GM23338 (cell line): ENCODE measurements at regions not wholly inside any gene's neighbourhood (a gene's known extent, or its start where the extent isn't known, plus 50 kb on each side); places are given as distances from the start of the nearest gene placed in this dataset.

Source experiments
- ATAC-seq: fragments of 200-7000 bp; cut with Tn5 transposase; 3 replicates; pipeline ENCODE4 v1.9.1; 2020
- DNase-seq: peaks from one replicate; pipeline ENCODE4 v3.0.0-alpha.2; 2015; ENCODE audit warnings: low spot score
- H2AFZ ChIP-seq: fragments of 200-600 bp; sonication (generic); 2 replicates; pipeline ENCODE4 v1.8.0; 2016; ENCODE audit warnings: antibody characterized with exemption, mild to moderate bottlenecking, moderate library complexity
- H3F3A ChIP-seq: fragments of 200-600 bp; sonication (generic); replicated peaks from 2 replicates; pipeline ENCODE4 v1.8.0; 2017; ENCODE audit warnings: antibody characterized with exemption, mixed run types, low read depth
- H3K27ac ChIP-seq: fragments of 200-600 bp; sonication (generic); 2 replicates; pipeline ENCODE4 v1.6.1; 2016; ENCODE audit warnings: low read depth
- H3K27me3 ChIP-seq: fragments of 200-600 bp; sonication (generic); 2 replicates; pipeline ENCODE4 v1.8.0; 2016; ENCODE audit warnings: mild to moderate bottlenecking, mixed run types, moderate library complexity; ENCODE audit not compliant: insufficient read depth
- H3K36me3 ChIP-seq: fragments of 200-600 bp; sonication (generic); 2 replicates; pipeline ENCODE4 v1.8.0; 2016; ENCODE audit warnings: mild to moderate bottlenecking; ENCODE audit not compliant: insufficient read depth
- H3K4me1 ChIP-seq: fragments of 200-600 bp; sonication (generic); 2 replicates; pipeline ENCODE4 v1.8.0; 2016; ENCODE audit warnings: mild to moderate bottlenecking, moderate library complexity; ENCODE audit not compliant: insufficient read depth
- H3K4me2 ChIP-seq: fragments of 200-600 bp; sonication (generic); 2 replicates; pipeline ENCODE4 v1.7.1; 2017; ENCODE audit warnings: mixed run types
- H3K4me3 ChIP-seq: fragments of 200-600 bp; sonication (generic); 2 replicates; pipeline ENCODE4 v1.6.1; 2016; ENCODE audit warnings: mixed run types
- H3K79me2 ChIP-seq: fragments of 200-600 bp; sonication (generic); replicated peaks from 2 replicates; pipeline ENCODE4 v1.8.0; 2017; ENCODE audit warnings: mild to moderate bottlenecking; ENCODE audit not compliant: insufficient read depth
- H3K9me2 ChIP-seq: fragments of 200-600 bp; sonication (generic); 2 replicates; pipeline ENCODE4 v1.8.0; 2017; ENCODE audit not compliant: insufficient read depth
- H4K20me1 ChIP-seq: fragments of 200-600 bp; sonication (generic); replicated peaks from 2 replicates; pipeline ENCODE4 v1.8.0; 2017; ENCODE audit warnings: mild to moderate bottlenecking; ENCODE audit not compliant: insufficient read depth
- H3K27ac Mint-ChIP-seq: 2 replicates; pipeline ENCODE4 v1.8.0; 2020; ENCODE audit warnings: inconsistent platforms, mild to moderate bottlenecking, moderate library complexity, mixed read lengths
- H3K27me3 Mint-ChIP-seq: 3 replicates; pipeline ENCODE4 v1.8.0; 2022; ENCODE audit warnings: low read depth, mild to moderate bottlenecking, moderate library complexity, mixed read lengths, inconsistent platforms; ENCODE audit not compliant: insufficient read depth, poor library complexity
- H3K36me3 Mint-ChIP-seq: 3 replicates; pipeline ENCODE4 v1.8.0; 2021; ENCODE audit warnings: low read depth, mild to moderate bottlenecking, inconsistent platforms, moderate library complexity, mixed read lengths
- H3K4me1 Mint-ChIP-seq: 3 replicates; pipeline ENCODE4 v1.8.0; 2020; ENCODE audit warnings: mild to moderate bottlenecking, inconsistent platforms, mixed read lengths
- H3K4me3 Mint-ChIP-seq: 3 replicates; pipeline ENCODE4 v1.8.0; 2021; ENCODE audit warnings: moderate library complexity, mild to moderate bottlenecking, inconsistent platforms, mixed read lengths
- H3K9me3 Mint-ChIP-seq: 3 replicates; pipeline ENCODE4 v1.8.0; 2020; ENCODE audit warnings: moderate library complexity, mild to moderate bottlenecking, inconsistent platforms, mixed read lengths
- CREB1 ChIP-seq: fragments of 250-450 bp; sonication (Bioruptor Pico); IDR thresholded peaks from 2 replicates; pipeline ENCODE4 v1.5.0; 2020; ENCODE audit warnings: low read depth, mild to moderate bottlenecking, moderate library complexity
- CTCF ChIP-seq, 2 experiments: fragments of 200-600 bp in 1 of 2; sonication (generic) in 1 of 2; conservative IDR thresholded peaks; 2 replicates each; pipeline versions ENCODE4 v1.5.1 to v1.6.1; 2016 to 2017; ENCODE audit warnings: antibody characterized with exemption in 2 of 2, low read depth in 2 of 2, mild to moderate bottlenecking in 2 of 2, moderate library complexity in 1 of 2
- ETS1 ChIP-seq: IDR thresholded peaks from 2 replicates; pipeline ENCODE4 v1.6.1; 2016; ENCODE audit warnings: antibody characterized with exemption
- EZH2 ChIP-seq: fragments of 200-600 bp; sonication (generic); IDR thresholded peaks from one replicate; pipeline ENCODE4 v1.8.0; 2017; ENCODE audit warnings: antibody characterized with exemption, mild to moderate bottlenecking, low read depth; ENCODE audit not compliant: unreplicated experiment
- EZH2phosphoT487 ChIP-seq: fragments of 200-600 bp; sonication (generic); IDR thresholded peaks from one replicate; pipeline ENCODE4 v1.8.1; 2018; ENCODE audit warnings: antibody characterized with exemption; ENCODE audit not compliant: unreplicated experiment
- JUNB ChIP-seq: IDR thresholded peaks from one replicate; pipeline ENCODE4 v1.6.1; 2016; ENCODE audit warnings: antibody characterized with exemption; ENCODE audit not compliant: unreplicated experiment
- NANOG ChIP-seq: IDR thresholded peaks from 2 replicates; pipeline ENCODE4 v1.6.1; 2016; ENCODE audit warnings: antibody characterized with exemption, borderline replicate concordance
- POLR2AphosphoS5 ChIP-seq: IDR thresholded peaks from 2 replicates; pipeline ENCODE4 v1.6.1; 2016; ENCODE audit warnings: antibody characterized with exemption, low read depth
- REST ChIP-seq: IDR thresholded peaks from one replicate; pipeline ENCODE4 v1.6.1; 2018; ENCODE audit warnings: antibody characterized with exemption; ENCODE audit not compliant: unreplicated experiment
- STAT1 ChIP-seq: IDR thresholded peaks from one replicate; pipeline ENCODE4 v1.6.1; 2016; ENCODE audit warnings: antibody characterized with exemption; ENCODE audit not compliant: unreplicated experiment
- ZNF114 ChIP-seq: fragments of 250-450 bp; sonication (Bioruptor Pico); IDR thresholded peaks from 2 replicates; pipeline ENCODE4 v1.5.0; 2020; ENCODE audit warnings: mild to moderate bottlenecking, moderate library complexity
- ZNF331 ChIP-seq: fragments of 250-450 bp; sonication (Bioruptor Pico); IDR thresholded peaks from 2 replicates; pipeline ENCODE4 v1.5.0; 2020; ENCODE audit warnings: low read depth, mild to moderate bottlenecking, moderate library complexity
- ZNF462 ChIP-seq: fragments of 250-450 bp; sonication (Bioruptor Pico); IDR thresholded peaks from 2 replicates; pipeline ENCODE4 v1.5.0; 2020; ENCODE audit warnings: mild to moderate bottlenecking, moderate library complexity

- Histone ChIP-seq H4K20me1 (no peaks in the 10 kb centered on the region), H3K79me2 (no peaks in the 10 kb centered on the region), H3K27me3 (peaks cover 17% of the 10 kb centered on the region), H3K27ac (no peak overlapping the region), H3K4me1 (peaks cover 43% of the 10 kb centered on the region), H3K9me2 (no peaks in the 10 kb centered on the region), H2AFZ (no peak overlapping the region), H3K4me3 (peak overlapping the region; percentile 10; the same call in 1 of the 2 replicates), H3F3A (no peaks in the 10 kb centered on the region), H3K4me2 (peak overlapping the region; percentile 53), H3K36me3 (no peaks in the 10 kb centered on the region)
- Mint-ChIP-seq H3K9me3 (peaks cover 6% of the 10 kb centered on the region; the same call in 1 of the 3 replicates), H3K27me3 (peaks cover 9% of the 10 kb centered on the region), H3K4me3 (no peak overlapping the region), H3K4me1 (peaks cover 44% of the 10 kb centered on the region), H3K27ac (no peak overlapping the region), H3K36me3 (peaks cover 3% of the 10 kb centered on the region; the same call in 1 of the 3 replicates)
- TF ChIP-seq NANOG (no peak), EZH2phosphoT487 (no peak), STAT1 (no peak), REST (no peak), ZNF462 (CRISPR knock-in tag) (no peak), ETS1 (no peak), ZNF114 (no peak), POLR2AphosphoS5 (no peak), ZNF331 (CRISPR knock-in tag) (no peak), CTCF (conservative IDR thresholded peaks at IDR 0.05; ENCODE audit: low read depth in 2 of 2) (no peak), CREB1 (CRISPR knock-in tag) (no peak), EZH2 (no peak), JUNB (no peak)
- ATAC-seq: peak; percentile 90
- peak; percentile 29 for DNase-seq
Observed at GRCh38 chr13:70394031-70394548, 285.8 kb upstream of the KLHL1 start.
